Stimulated activated CD4-positive, alpha-beta T cell treated with anti-CD3 and anti-CD28 coated beads, Interleukin-4, amount 100 ng/mL, for 4 hours (primary cell): ENCODE measurements at regions not wholly inside any gene's neighbourhood (a gene's known extent, or its start where the extent isn't known, plus 50 kb on each side); places are given as distances from the start of the nearest gene placed in this dataset.

ENCODE experiments used
- DNase-seq, 2 experiments: peaks; one replicate each; pipeline ENCODE4 v3.0.0-alpha.2; 2020

GRCh38 chr2:82837588-82838304, 1621.3 kb downstream of the SUCLG1 start:
- no peak for DNase-seq

- no peak for DNase-seq
Observed at GRCh38 chr2:82834893-82835292, 1624.2 kb downstream of the SUCLG1 start.

GRCh38 chr2:82827426-82827825, 1631.7 kb downstream of the SUCLG1 start:
- DNase-seq = no peak

- no peak for DNase-seq
Observed at GRCh38 chr2:82826437-82826836, 1632.6 kb downstream of the SUCLG1 start.

- no peak for DNase-seq
Observed at GRCh38 chr2:82825410-82826090, 1633.5 kb downstream of the SUCLG1 start.

GRCh38 chr2:82823892-82824291, 1635.2 kb downstream of the SUCLG1 start:
- no peak for DNase-seq

GRCh38 chr2:82819951-82820350, 1639.1 kb downstream of the SUCLG1 start:
- no peak for DNase-seq

- no peak for DNase-seq
Observed at GRCh38 chr2:82814146-82814545, 1644.9 kb downstream of the SUCLG1 start.

- DNase-seq = no peak
Observed at GRCh38 chr2:82811946-82812345, 1647.1 kb downstream of the SUCLG1 start.

- DNase-seq = no peak
Observed at GRCh38 chr2:82803307-82803706, 1655.8 kb downstream of the SUCLG1 start.

- no peak for DNase-seq
Observed at GRCh38 chr2:82797469-82797868, 1661.6 kb downstream of the SUCLG1 start.

GRCh38 chr2:82796132-82796531, 1662.9 kb downstream of the SUCLG1 start:
- DNase-seq = no peak

GRCh38 chr2:82795446-82795845, 1663.6 kb downstream of the SUCLG1 start:
- DNase-seq = no peak

GRCh38 chr2:82793711-82794435, 1665.2 kb downstream of the SUCLG1 start:
- DNase-seq = no peak

- DNase-seq = no peak
Observed at GRCh38 chr2:82792316-82792715, 1666.8 kb downstream of the SUCLG1 start.

- DNase-seq = no peak
Observed at GRCh38 chr2:82790206-82791021, 1668.7 kb downstream of the SUCLG1 start.

GRCh38 chr2:82789851-82790205, 1669.3 kb downstream of the SUCLG1 start:
- DNase-seq = no peak

GRCh38 chr2:82781176-82781915, 1677.7 kb downstream of the SUCLG1 start:
- no peak for DNase-seq

GRCh38 chr2:82780050-82780449, 1679.0 kb downstream of the SUCLG1 start:
- no peak for DNase-seq

GRCh38 chr2:82752396-82752795, 1706.7 kb downstream of the SUCLG1 start:
- DNase-seq = no peak

GRCh38 chr2:82748653-82749052, 1710.4 kb downstream of the SUCLG1 start:
- no peak for DNase-seq

- DNase-seq = no peak
Observed at GRCh38 chr2:82740527-82740926, 1718.6 kb downstream of the SUCLG1 start.
